GM21529 (cell line): ENCODE measurements at regions not wholly inside any gene's neighbourhood (a gene's known extent, or its start where the extent isn't known, plus 50 kb on each side); places are given as distances from the start of the nearest gene placed in this dataset.

Source experiments
- ATAC-seq: cut with Tn5 transposase; IDR thresholded peaks from one replicate; pipeline ENCODE4 v1.9.1; 2021; ENCODE audit not compliant: unreplicated experiment

DNA sequence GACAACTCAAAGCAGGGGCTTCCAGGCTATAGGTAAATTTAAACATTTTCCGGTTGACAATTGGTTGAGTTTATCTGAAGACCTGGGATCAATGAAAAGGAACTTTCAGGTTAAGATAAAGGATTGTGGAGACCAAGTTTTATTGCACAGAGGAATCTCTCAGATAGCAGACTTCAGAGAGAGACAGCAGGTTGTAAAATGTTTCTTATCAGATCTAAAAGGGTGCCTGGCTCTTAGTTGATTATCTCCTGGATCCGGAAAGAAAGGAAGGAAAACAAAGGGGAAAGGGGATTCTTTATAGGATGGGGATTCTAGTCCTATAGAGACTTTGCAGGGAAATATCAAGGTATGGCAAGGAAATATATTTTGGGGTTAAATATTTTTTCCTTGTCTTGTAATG lies 951.3 kb upstream of the SEMA6D start:
- ATAC-seq = no peak

DNA sequence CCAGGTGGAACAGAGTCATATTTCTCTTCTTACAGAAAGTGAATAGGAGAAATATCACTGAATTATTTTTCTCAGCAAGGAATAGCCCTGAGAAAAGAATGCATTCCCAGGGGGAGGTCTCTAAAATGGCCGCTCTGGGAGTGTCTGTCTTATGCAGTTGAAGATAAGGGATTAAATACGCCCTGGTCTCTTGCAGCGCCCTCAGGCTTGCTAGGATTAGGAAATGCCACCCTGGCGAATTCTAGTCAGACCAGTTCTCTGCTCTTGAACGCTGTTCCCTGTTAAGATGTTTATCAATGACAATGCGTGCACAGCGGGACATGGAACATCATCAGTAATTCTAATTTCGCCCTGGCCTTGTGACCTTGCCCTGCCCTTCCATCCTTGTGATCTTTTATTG lies 949.0 kb upstream of the SEMA6D start:
- ATAC-seq = no peak

DNA sequence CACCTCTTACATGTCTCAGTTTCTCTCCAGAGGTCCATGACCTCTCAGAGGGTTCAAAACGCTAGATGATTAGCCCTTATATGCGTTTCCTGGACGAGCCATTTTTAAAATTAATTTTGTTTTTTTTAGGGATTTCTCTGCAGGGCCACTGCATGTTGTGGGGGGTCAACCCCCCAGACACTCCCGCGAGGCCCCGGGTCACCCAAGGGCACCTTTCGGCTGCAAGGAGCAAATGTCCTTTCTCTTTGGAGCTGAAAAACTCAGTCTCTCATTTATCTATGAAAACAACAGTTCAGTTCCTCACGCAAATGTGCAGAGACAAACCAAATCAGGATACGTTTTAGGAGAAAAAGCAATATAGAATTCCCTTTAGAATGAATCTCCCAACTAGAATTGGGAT lies 944.3 kb upstream of the SEMA6D start:
- no peak for ATAC-seq

DNA sequence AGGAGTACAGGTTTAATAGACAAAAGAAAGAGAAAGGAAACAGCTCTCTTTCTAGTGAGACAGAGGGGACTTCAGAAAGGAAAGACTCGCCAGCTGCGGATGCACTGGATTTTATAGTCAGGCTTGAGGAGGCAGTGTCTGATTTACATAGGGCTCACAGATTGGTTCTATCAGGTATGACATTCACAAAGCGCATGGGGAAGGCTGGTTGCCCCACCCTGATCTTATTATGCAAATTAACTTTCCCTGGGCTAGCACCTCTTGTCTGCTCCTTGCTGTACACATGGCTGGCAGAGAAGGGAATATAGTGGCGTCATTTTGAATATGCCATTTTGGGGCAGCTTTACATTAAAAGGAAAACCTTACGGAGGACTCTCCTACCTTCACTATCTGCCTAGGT lies 938.4 kb upstream of the SEMA6D start:
- ATAC-seq = no peak

DNA sequence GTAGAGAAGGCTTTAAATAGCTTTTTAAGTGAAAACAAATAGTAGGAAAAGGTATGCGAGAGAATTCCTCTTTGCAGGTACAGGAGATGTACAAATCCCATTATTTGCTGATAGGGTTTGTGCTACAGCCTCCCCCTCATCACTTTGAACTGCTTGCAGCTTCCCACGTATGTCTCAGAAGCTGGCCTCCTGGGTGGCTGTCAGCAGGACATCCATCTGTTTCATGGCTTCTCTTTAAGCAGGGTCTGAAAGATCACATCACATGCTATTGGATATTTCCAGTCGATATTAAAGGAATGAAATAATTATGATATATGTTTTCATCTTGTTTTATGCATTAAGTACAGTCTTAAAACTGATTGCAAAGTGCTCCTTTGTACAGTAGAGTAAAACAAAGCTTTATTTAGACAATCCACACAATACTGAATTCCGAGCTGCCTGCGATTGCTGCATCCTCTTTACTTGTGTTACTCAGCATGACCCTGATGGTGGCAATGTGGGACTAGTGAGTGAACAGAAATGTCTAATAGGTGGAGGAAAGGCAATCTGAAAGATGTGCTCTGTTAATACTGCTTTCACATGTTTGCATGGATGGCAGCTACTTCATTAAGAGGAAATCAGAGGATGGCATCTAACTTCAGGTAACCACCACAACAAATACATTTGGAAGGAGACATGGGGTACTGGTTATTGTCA lies 930.6 kb upstream of the SEMA6D start:
- no peak for ATAC-seq

DNA sequence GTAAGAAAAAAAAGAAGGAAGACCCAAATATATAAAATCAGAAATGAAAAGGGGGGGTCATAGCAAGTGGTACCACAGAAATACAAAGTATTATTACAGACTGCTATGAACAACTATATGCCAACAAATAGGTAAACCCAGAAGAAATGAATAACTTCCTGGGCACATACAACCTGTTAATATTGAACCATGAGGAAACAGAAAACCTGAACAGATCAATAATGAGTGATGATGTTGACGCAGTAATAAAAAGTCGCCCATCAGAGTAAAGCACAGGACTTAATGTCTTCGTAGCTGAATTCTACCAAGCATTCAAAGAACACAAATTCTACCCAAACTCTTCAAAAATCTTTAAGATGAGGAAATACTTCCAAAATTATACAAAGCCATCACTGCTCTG lies 921.6 kb upstream of the SEMA6D start:
- ATAC-seq = no peak

DNA sequence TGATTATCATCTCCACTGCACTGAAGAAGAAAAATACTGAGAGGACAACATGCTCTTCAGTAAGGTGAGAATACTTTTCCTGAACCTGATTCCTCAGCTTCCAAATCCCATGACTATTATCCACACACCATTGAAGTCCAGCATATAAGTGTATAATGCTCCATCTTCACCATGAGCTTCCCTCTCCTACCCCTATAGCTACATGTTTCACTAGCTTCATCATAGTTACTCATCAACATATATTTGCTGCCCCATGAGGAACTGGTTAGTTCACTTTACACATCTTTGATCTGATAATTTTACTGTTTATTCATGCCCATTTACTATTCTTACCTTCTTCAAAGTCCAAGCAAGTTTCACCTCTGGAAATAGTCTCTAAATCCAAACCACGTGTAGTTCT lies 908.5 kb upstream of the SEMA6D start:
- no peak for ATAC-seq

DNA sequence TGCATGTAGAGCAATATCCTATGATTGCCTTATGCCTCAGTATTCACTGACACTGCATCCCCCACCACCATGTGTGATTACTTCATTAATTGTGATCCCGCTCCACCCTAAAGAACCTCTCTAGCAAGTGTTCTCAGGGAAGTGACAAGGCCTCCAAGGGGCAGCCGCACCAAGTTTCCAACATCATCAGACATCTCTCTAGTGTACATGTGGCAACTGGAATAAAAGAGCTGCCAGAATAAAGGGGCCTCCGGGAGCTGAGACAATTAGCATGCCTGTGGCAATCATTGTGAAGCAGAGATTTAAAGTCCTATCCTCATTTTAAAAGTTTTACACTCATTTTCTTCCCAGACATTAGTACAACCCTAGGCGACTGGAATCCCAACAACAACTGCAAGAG lies 902.1 kb upstream of the SEMA6D start:
- no peak for ATAC-seq

DNA sequence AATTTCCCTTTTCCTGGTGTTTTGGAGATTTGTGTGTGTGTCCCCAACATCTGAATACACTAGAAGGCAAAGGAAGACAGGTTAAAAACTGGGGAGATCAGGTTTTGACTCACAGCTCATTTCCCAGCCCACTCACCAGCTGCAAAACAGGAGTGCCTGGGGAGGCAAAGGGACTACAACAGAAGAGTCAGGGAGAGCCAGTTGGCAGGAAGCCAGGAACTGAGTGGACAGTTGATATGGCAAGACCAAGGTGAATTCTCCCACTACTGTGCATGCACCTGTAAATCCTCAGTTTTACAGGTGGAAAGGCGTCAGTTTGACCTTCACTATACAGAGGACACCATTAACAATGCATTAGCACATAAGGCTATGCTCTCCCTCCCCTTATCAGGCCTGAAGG lies 901.5 kb upstream of the SEMA6D start:
- ATAC-seq = no peak

DNA sequence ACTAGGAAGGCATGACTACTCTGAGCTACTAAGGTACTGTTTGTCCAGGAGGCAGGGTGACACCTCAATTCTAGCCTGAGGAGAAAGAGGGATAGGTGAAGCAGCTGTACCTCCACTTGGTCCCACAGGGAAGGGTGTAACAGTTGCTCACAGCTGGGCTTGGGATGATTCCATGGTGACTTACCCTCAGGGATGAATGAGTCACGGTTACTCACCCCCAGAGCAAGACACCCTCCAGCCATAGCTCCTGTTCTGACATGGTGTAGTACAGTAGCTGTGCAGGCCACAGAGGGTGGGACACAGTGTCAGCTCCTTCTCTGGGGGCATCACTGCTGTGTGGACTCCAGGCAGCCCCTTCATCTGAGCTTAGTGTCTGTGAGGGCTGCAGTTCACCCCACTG lies 868.6 kb upstream of the SEMA6D start:
- ATAC-seq = no peak

DNA sequence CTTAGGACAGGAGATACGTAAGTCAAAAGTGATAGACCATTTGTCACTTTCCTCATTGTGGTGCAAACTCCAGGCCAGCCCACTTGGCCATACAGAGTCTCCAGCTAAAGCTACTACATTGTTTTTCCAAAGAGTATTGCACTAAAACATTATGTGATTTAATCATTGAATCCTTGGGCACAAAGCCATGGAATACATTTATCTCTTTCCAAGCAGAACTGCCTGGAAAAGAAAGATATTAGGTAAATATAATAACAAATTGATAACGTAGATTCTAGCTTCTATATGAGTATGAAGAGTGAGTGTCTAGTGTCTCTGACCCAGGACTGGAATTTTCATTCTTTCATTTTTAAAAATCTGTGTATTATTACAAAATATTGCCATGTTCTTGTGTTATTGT lies 863.7 kb upstream of the SEMA6D start:
- ATAC-seq = no peak

DNA sequence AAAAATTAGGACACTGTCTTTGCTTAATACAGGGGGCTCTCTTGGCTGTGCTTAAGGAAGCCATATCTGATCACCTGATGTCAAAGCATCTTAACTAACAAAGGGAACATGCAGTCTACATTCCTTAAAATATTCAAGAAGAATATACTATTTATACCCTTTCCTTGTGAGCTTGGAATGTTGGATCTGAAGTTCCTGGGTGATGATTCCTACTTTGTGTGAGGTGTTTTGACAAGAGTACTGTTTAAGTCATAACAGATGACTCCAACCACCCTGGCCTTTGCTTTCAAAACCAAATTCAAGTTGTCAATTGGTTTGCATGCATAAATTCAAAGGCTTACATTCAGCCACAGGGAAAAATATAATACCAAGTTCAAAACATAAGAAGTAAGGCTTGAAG lies 862.7 kb upstream of the SEMA6D start:
- no peak for ATAC-seq

DNA sequence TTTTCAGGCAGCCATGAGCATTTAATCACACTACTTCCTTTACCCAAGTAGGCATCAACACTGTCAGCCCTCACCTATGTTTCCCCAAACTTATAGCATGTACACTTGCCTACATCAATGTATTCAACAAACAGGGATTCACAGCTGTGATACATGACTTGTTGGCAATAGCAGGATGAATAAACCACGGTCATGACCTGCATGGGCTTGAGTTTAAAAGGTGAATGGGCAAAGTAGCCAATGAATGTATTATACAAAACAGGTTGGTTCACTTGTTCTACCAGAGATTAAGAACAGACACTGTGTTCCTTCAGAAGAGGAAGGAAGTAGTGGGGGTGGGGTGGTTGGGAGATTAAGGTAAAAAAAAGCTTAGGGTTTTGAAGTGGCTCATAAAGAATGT lies 861.9 kb upstream of the SEMA6D start:
- no peak for ATAC-seq

DNA sequence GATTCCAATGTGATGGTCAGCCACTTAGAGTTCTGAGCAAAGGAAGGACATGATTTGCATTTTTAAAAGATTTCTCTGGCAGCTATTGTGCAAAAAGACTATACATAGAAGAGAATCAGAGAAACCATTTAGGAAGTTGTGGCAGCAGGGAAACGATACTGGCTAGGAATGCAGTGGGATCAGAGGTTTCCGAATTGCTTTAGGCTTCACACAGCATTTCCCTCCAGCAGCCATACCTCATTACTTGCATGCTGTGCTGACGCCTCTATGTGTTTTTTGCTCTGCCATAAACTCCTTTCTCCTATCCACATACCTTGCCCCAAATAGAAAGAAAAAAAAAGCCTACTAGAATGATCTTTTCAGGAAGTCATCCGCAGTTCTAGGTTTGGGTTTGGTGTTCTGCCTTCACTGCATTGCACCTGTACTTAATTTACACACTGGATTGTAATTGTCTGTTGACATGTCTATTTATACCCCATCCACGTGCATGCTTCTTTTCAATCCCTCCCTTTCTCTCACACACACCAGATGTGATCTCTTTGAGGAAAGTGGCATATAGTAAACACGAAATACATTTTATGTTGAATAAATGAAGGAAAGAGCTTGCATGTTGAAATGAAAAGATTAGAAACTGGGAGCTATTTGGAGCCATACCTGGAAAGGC lies 860.3 kb upstream of the SEMA6D start:
- no peak for ATAC-seq

DNA sequence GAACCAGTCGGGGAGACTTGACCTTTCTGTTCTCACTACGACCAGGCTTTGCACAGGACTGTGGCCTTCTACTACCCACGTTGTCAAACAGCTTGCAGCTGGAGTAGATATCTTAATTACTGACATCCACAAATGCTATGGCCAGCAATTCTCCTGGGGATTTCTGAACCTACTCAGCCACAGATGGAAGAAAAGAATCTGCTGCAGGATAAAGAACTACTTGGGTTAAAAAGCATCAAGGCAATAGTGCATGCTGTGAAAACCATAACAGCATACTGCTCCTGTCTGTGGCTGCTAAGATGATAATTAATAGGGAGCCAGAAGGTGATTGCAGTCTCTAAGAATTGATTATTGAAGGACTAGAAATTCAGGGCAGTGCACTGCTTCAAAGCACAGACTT lies 859.2 kb upstream of the SEMA6D start:
- no peak for ATAC-seq

DNA sequence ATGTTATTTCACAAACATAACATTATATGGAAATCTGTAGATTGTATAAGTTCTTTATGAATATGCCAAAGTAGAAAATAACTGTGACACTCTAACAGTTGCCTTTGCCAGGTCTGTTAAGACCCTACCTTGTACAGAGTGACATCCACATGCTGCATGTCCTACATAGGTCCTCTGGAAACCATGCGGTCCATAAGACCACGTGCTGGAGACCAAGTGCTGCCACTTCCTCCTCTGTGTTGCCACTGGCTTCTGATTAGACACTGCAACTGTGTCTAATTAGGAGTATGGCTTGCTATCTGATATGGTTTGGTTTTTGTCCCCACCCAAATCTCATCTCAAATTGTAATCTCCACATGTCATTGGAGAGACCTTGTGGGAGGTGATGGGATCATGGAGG lies 855.5 kb upstream of the SEMA6D start:
- no peak for ATAC-seq

DNA sequence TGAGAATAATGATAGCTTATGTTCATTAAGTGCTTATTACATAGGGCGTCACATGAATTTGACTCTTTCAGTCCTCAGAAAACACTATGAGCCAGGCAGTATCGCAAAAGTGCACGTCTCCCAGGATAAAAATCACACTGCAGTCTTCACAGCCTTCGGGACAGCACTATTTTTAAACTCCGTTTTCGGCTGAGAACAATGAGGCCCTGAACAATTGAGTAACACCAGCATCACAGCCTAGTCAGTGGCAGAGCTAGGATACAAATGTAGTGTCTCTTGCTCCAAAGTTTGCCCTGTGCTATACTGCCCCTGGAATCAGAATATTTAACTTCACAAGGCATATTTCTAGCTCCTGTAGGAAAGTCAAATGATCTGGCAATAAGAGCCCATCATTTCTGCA lies 852.1 kb upstream of the SEMA6D start:
- no peak for ATAC-seq

DNA sequence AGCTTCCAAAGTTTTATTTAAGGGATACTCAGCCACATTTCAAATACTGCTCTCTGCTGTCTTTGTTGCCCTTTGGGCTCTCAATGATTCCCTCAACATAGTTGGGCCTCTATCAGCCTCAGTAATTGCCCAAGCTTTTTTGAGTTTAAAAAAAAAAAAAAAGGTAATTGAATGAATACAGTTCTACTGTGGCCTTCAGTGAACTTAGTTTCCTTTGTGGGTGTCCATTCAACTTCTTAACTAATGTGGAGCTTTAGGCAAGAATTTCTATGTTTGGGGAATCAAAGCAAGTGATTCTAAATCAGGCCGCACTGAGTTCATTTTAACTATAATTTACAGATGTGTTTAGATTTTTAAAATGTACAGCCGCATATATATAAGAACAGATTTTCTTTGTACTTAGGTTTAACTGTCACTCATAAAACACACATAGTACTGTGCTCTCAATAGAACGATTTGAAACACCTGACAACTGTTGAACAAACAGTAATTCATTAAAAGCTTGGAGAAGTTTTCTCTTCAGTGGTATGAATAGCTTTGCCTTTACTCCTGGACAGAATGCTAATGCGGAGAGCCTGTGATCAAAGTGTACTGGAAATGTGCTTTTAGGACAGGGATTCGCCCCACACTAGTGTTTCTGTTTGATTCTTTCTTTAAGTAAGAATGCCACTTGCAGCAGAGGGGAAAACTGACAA lies 844.9 kb upstream of the SEMA6D start:
- no peak for ATAC-seq

DNA sequence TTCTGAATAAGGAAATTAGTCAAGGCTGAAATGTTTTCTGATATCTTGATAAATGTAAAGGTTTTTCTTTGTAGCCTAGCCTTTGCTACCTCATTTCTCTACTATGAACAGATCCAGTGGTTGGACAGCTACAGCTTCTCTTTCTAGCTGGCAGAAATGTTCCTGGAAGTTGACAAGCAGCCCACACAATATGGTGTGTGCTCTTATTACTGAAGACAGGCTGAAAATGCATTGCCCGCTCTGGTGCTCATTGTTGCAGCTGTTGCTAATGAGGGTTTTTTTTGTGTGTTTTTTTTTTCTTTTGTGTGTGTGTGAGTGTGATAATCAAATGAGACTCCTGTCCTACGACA lies 844.3 kb upstream of the SEMA6D start:
- no peak for ATAC-seq

DNA sequence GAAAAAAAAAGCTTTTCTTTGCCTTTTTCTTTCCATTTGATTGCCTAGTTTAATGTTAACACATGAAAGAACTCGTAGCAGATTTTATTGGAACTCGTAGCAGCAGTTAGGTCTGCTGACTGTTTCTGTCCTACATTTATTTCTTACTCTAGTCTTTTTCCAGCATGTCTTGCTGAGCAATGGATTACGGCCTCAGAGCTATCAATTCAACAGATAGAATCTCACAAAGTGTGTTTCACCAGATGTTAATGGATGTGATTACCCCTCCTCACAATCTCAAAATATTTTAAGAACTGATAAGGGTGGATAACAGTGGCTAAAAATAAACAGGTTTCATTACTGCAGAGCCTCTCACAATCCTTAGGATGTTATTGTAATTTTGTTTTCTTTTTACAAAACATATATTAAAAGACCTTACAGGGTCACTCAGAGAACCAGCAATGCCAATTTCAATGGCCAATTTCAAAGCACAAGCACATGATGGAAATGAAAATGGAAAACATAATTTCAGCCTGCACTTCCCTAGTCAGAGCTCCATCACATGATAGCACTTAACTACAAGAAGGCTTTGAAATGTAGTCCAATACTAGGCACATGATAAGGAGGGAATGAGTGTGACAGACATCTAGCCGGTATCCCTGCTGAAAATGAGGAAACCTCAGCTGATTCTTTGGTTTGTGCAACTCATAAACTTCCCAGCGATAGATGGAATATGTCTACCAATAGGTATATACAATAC lies 838.1 kb upstream of the SEMA6D start:
- ATAC-seq = no peak

DNA sequence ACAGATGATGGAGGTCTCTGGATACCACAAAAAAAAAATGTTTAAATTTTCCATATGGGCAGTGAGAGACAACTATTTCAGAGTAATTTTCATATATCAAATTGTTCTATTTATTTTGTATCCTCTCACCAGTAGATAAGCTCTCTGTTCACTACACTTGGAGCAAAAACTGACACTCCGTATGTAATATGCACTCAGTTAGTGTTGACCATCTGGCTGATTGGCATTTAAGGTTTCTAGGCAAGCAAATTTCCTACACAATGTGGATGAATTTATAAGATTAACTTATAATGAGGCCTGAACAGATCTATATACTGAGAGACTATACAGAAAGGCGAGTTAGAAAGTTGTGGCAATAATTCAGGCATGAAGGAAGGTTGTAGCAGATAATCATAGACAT lies 836.5 kb upstream of the SEMA6D start:
- no peak for ATAC-seq

DNA sequence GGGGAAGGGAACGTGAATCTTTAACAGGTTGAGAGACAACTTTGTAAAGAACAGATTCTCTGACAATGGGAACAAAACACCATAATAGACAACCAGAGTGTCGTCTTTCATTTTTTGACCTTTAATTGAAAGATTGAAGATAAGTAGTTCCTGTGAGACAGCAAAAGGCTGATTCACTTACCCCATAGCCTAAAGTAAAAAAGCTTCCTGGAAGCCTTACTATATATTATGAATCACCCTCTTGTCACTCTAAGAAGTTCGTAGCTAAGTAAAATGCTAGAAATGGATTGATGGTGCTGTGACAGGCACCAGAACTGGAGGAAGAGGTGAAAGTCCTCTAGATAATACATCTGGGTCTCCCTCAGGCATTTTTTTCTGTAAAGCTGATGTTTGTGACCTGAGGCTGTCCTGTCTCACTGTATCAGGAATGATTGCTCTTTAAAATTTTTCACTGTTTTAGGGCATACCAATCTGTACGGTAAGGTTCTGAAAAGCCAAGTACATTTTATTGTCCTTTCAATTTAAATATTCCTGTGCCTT lies 824.6 kb upstream of the SEMA6D start:
- ATAC-seq = no peak
